ENCODE measurements at regions not wholly inside any gene's neighbourhood (a gene's known extent, or its start where the extent isn't known, plus 50 kb on each side); places are given as distances from the start of the nearest gene placed in this dataset.

- DNase-seq (ENCODE audit: low read depth in 6 of 9, low spot score in 9 of 9) = no peak
- WGBS = 94% methylated on average over 9 of the region's 9 CpGs
- H3K9me3 ChIP-seq (ENCODE audit: control insufficient read depth in 2 of 2, insufficient read depth in 1 of 2, low read length in 1 of 2) = peaks cover 0 to 21% of the 10 kb centered on the region in 2 donors
- H3K27ac ChIP-seq (ENCODE audit: low read depth in 1 of 2, low read length in 1 of 2) = no peak overlapping the region
- H3K4me1 ChIP-seq (ENCODE audit: control insufficient read depth in 2 of 2, insufficient read depth in 2 of 2, low read length in 2 of 2) = no peaks in the 10 kb centered on the region
- H3K4me3 ChIP-seq (ENCODE audit: low read length in 2 of 2) = no peak overlapping the region
- H3K27me3 ChIP-seq (ENCODE audit: control insufficient read depth in 2 of 2, insufficient read depth in 1 of 2, low read length in 1 of 2) = no peaks in the 10 kb centered on the region
- no peaks in the 10 kb centered on the region for H3K36me3 ChIP-seq (ENCODE audit: control insufficient read depth in 2 of 2, insufficient read depth in 2 of 2, low read length in 1 of 2)
Observed at GRCh38 chr5:2496891-2497290, 254.6 kb downstream of the IRX2 start.

- Histone ChIP-seq H3K27ac (ENCODE audit: low read depth in 1 of 2, low read length in 1 of 2) (no peak overlapping the region), H3K4me1 (ENCODE audit: control insufficient read depth in 2 of 2, insufficient read depth in 2 of 2, low read length in 2 of 2) (no peaks in the 10 kb centered on the region), H3K36me3 (ENCODE audit: control insufficient read depth in 2 of 2, insufficient read depth in 2 of 2, low read length in 1 of 2) (no peaks in the 10 kb centered on the region), H3K9me3 (ENCODE audit: control insufficient read depth in 2 of 2, insufficient read depth in 1 of 2, low read length in 1 of 2) (peaks cover 0 to 21% of the 10 kb centered on the region in 2 donors), H3K27me3 (ENCODE audit: control insufficient read depth in 2 of 2, insufficient read depth in 1 of 2, low read length in 1 of 2) (no peaks in the 10 kb centered on the region), H3K4me3 (ENCODE audit: low read length in 2 of 2) (no peak overlapping the region)
- DNase-seq (ENCODE audit: low read depth in 6 of 9, low spot score in 9 of 9) = no peak
- 94% methylated on average over 9 of the region's 9 CpGs for WGBS
Observed at GRCh38 chr5:2496126-2496525, 255.4 kb downstream of the IRX2 start.

GRCh38 chr5:2493356-2493755 is 258.1 kb downstream of the IRX2 start:
- Histone ChIP-seq H3K4me1 (ENCODE audit: control insufficient read depth in 2 of 2, insufficient read depth in 2 of 2, low read length in 2 of 2) (no peaks in the 10 kb centered on the region), H3K4me3 (ENCODE audit: low read length in 2 of 2) (no peak overlapping the region), H3K27me3 (ENCODE audit: control insufficient read depth in 2 of 2, insufficient read depth in 1 of 2, low read length in 1 of 2) (no peaks in the 10 kb centered on the region), H3K27ac (ENCODE audit: low read depth in 1 of 2, low read length in 1 of 2) (no peak overlapping the region), H3K36me3 (ENCODE audit: control insufficient read depth in 2 of 2, insufficient read depth in 2 of 2, low read length in 1 of 2) (no peaks in the 10 kb centered on the region), H3K9me3 (ENCODE audit: control insufficient read depth in 2 of 2, insufficient read depth in 1 of 2, low read length in 1 of 2) (peaks cover 0 to 24% of the 10 kb centered on the region in 2 donors)
- no peak for DNase-seq (ENCODE audit: low read depth in 6 of 9, low spot score in 9 of 9)
- 96% methylated on average over 8 of the region's 8 CpGs for WGBS

GRCh38 chr5:2492476-2492875 is 259.0 kb downstream of the IRX2 start:
- Histone ChIP-seq H3K27ac (ENCODE audit: low read depth in 1 of 2, low read length in 1 of 2) (no peak overlapping the region), H3K36me3 (ENCODE audit: control insufficient read depth in 2 of 2, insufficient read depth in 2 of 2, low read length in 1 of 2) (no peaks in the 10 kb centered on the region), H3K27me3 (ENCODE audit: control insufficient read depth in 2 of 2, insufficient read depth in 1 of 2, low read length in 1 of 2) (no peaks in the 10 kb centered on the region), H3K9me3 (ENCODE audit: control insufficient read depth in 2 of 2, insufficient read depth in 1 of 2, low read length in 1 of 2) (peaks cover 0 to 25% of the 10 kb centered on the region in 2 donors), H3K4me1 (ENCODE audit: control insufficient read depth in 2 of 2, insufficient read depth in 2 of 2, low read length in 2 of 2) (no peaks in the 10 kb centered on the region), H3K4me3 (ENCODE audit: low read length in 2 of 2) (no peak overlapping the region)
- WGBS = 79% methylated on average over 7 of the region's 7 CpGs
- DNase-seq (ENCODE audit: low read depth in 6 of 9, low spot score in 9 of 9) = no peak

GRCh38 chr5:2491846-2492245 is 259.6 kb downstream of the IRX2 start:
- Histone ChIP-seq H3K27ac (ENCODE audit: low read depth in 1 of 2, low read length in 1 of 2) (no peak overlapping the region), H3K4me1 (ENCODE audit: control insufficient read depth in 2 of 2, insufficient read depth in 2 of 2, low read length in 2 of 2) (no peaks in the 10 kb centered on the region), H3K9me3 (ENCODE audit: control insufficient read depth in 2 of 2, insufficient read depth in 1 of 2, low read length in 1 of 2) (peaks cover 0 to 27% of the 10 kb centered on the region in 2 donors), H3K4me3 (ENCODE audit: low read length in 2 of 2) (no peak overlapping the region), H3K36me3 (ENCODE audit: control insufficient read depth in 2 of 2, insufficient read depth in 2 of 2, low read length in 1 of 2) (no peaks in the 10 kb centered on the region), H3K27me3 (ENCODE audit: control insufficient read depth in 2 of 2, insufficient read depth in 1 of 2, low read length in 1 of 2) (no peaks in the 10 kb centered on the region)
- no peak for DNase-seq (ENCODE audit: low read depth in 6 of 9, low spot score in 9 of 9)
- WGBS = 53% methylated on average over 1 of the region's 1 CpG

GRCh38 chr5:2489306-2489705 is 262.2 kb downstream of the IRX2 start:
- peaks cover 0 to 25% of the 10 kb centered on the region in 2 donors for H3K9me3 ChIP-seq (ENCODE audit: control insufficient read depth in 2 of 2, insufficient read depth in 1 of 2, low read length in 1 of 2)
- no peaks in the 10 kb centered on the region for H3K36me3 ChIP-seq (ENCODE audit: control insufficient read depth in 2 of 2, insufficient read depth in 2 of 2, low read length in 1 of 2)
- WGBS = 96% methylated on average over 10 of the region's 10 CpGs
- no peak for DNase-seq (ENCODE audit: low read depth in 6 of 9, low spot score in 9 of 9)
- H3K4me1 ChIP-seq (ENCODE audit: control insufficient read depth in 2 of 2, insufficient read depth in 2 of 2, low read length in 2 of 2) = no peaks in the 10 kb centered on the region
- no peak overlapping the region for H3K27ac ChIP-seq (ENCODE audit: low read depth in 1 of 2, low read length in 1 of 2)
- H3K27me3 ChIP-seq (ENCODE audit: control insufficient read depth in 2 of 2, insufficient read depth in 1 of 2, low read length in 1 of 2) = no peaks in the 10 kb centered on the region
- no peak overlapping the region for H3K4me3 ChIP-seq (ENCODE audit: low read length in 2 of 2)

- H3K9me3 ChIP-seq (ENCODE audit: control insufficient read depth in 2 of 2, insufficient read depth in 1 of 2, low read length in 1 of 2) = peaks cover 0 to 23% of the 10 kb centered on the region in 2 donors
- 90% methylated on average over 9 of the region's 9 CpGs for WGBS
- no peaks in the 10 kb centered on the region for H3K27me3 ChIP-seq (ENCODE audit: control insufficient read depth in 2 of 2, insufficient read depth in 1 of 2, low read length in 1 of 2)
- no peaks in the 10 kb centered on the region for H3K4me1 ChIP-seq (ENCODE audit: control insufficient read depth in 2 of 2, insufficient read depth in 2 of 2, low read length in 2 of 2)
- DNase-seq (ENCODE audit: low read depth in 6 of 9, low spot score in 9 of 9) = no peak
- H3K27ac ChIP-seq (ENCODE audit: low read depth in 1 of 2, low read length in 1 of 2) = no peak overlapping the region
- no peak overlapping the region for H3K4me3 ChIP-seq (ENCODE audit: low read length in 2 of 2)
- no peaks in the 10 kb centered on the region for H3K36me3 ChIP-seq (ENCODE audit: control insufficient read depth in 2 of 2, insufficient read depth in 2 of 2, low read length in 1 of 2)
Observed at GRCh38 chr5:2488593-2488992, 262.9 kb downstream of the IRX2 start.

- DNase-seq (ENCODE audit: low read depth in 6 of 9, low spot score in 9 of 9) = no peak
- H3K27ac ChIP-seq (ENCODE audit: low read depth in 1 of 2, low read length in 1 of 2) = no peak overlapping the region
- WGBS = 87% methylated on average over 2 of the region's 2 CpGs
- no peaks in the 10 kb centered on the region for H3K4me1 ChIP-seq (ENCODE audit: control insufficient read depth in 2 of 2, insufficient read depth in 2 of 2, low read length in 2 of 2)
- peaks cover 0 to 11% of the 10 kb centered on the region in 2 donors for H3K9me3 ChIP-seq (ENCODE audit: control insufficient read depth in 2 of 2, insufficient read depth in 1 of 2, low read length in 1 of 2)
- no peaks in the 10 kb centered on the region for H3K36me3 ChIP-seq (ENCODE audit: control insufficient read depth in 2 of 2, insufficient read depth in 2 of 2, low read length in 1 of 2)
- H3K4me3 ChIP-seq (ENCODE audit: low read length in 2 of 2) = no peak overlapping the region
- H3K27me3 ChIP-seq (ENCODE audit: control insufficient read depth in 2 of 2, insufficient read depth in 1 of 2, low read length in 1 of 2) = no peaks in the 10 kb centered on the region
Observed at GRCh38 chr5:2487152-2487763, 264.2 kb downstream of the IRX2 start.

GRCh38 chr5:2486373-2486772 is 265.1 kb downstream of the IRX2 start:
- Histone ChIP-seq H3K36me3 (ENCODE audit: control insufficient read depth in 2 of 2, insufficient read depth in 2 of 2, low read length in 1 of 2) (no peaks in the 10 kb centered on the region), H3K4me1 (ENCODE audit: control insufficient read depth in 2 of 2, insufficient read depth in 2 of 2, low read length in 2 of 2) (no peaks in the 10 kb centered on the region), H3K4me3 (ENCODE audit: low read length in 2 of 2) (no peak overlapping the region), H3K9me3 (ENCODE audit: control insufficient read depth in 2 of 2, insufficient read depth in 1 of 2, low read length in 1 of 2) (peaks cover 0 to 10% of the 10 kb centered on the region in 2 donors), H3K27me3 (ENCODE audit: control insufficient read depth in 2 of 2, insufficient read depth in 1 of 2, low read length in 1 of 2) (no peaks in the 10 kb centered on the region), H3K27ac (ENCODE audit: low read depth in 1 of 2, low read length in 1 of 2) (no peak overlapping the region)
- WGBS = 80% methylated on average over 2 of the region's 2 CpGs
- DNase-seq (ENCODE audit: low read depth in 6 of 9, low spot score in 9 of 9) = no peak

All from thymus (tissue), 11 donors.